ENCODE measurements at regions not wholly inside any gene's neighbourhood (a gene's known extent, or its start where the extent isn't known, plus 50 kb on each side); places are given as distances from the start of the nearest gene placed in this dataset.

GRCh38 chr15:46786590-46787285 is 930.6 kb upstream of the SEMA6D start:
- no peak overlapping the region for H3K9ac ChIP-seq (ENCODE audit: extremely low read depth, insufficient read length, low read length)

More at GRCh38 chr15:46786590-46787285, 930.6 kb upstream of the SEMA6D start:
- H3K18ac ChIP-seq (ENCODE audit: insufficient read length, low read depth, low read length): no peak overlapping the region
- no peak overlapping the region for H4K8ac ChIP-seq (replicated peaks; ENCODE audit: insufficient read length, low read depth, low read length)
- DNase-seq: no peak
- H3K23me2 ChIP-seq (ENCODE audit: insufficient read length, low read depth, low read length, poor library complexity, severe bottlenecking): no peaks in the 10 kb centered on the region
- Mint-ChIP-seq H3K27ac (no peak overlapping the region), H3K4me3 (no peak overlapping the region), H3K4me1 (peaks cover 6 to 7% of the 10 kb centered on the region in 2 experiments), H3K9me3 (no peaks in the 10 kb centered on the region), H3K36me3 (ENCODE audit: insufficient read depth in 1 of 3, low read depth in 3 of 3) (no peaks in the 10 kb centered on the region), H3K27me3 (ENCODE audit: low read depth) (no peaks in the 10 kb centered on the region; the same call in 1 of the 2 replicates)
- TF ChIP-seq CTCF (conservative IDR thresholded peaks at IDR 0.05): no peak
- H2BK15ac ChIP-seq (ENCODE audit: low read depth, low read length): no peak overlapping the region
- H3K79me1 ChIP-seq (ENCODE audit: insufficient read depth, low read depth, low read length, poor library complexity, severe bottlenecking): no peaks in the 10 kb centered on the region
- no peak overlapping the region for H3K27ac ChIP-seq (ENCODE audit: insufficient read length, low read depth, low read length)
- no peak overlapping the region for H2AK5ac ChIP-seq (ENCODE audit: insufficient read length, low read length)
- H3T11ph ChIP-seq (ENCODE audit: low read length): no peak overlapping the region
- H2BK120ac ChIP-seq (ENCODE audit: low read depth, low read length, poor library complexity, severe bottlenecking): no peak overlapping the region
- H4K20me1 ChIP-seq (ENCODE audit: control insufficient read depth, insufficient read depth, insufficient read length): no peaks in the 10 kb centered on the region
- H3K4ac ChIP-seq (ENCODE audit: low read depth, low read length): no peak overlapping the region
- H3K79me2 ChIP-seq (ENCODE audit: insufficient read depth, low read length): no peaks in the 10 kb centered on the region
- H3K14ac ChIP-seq (ENCODE audit: insufficient read depth, low read length): no peak overlapping the region
- no peak overlapping the region for H3K4me2 ChIP-seq (ENCODE audit: insufficient read depth, insufficient read length, low read length)
- no peak overlapping the region for H3K56ac ChIP-seq (ENCODE audit: insufficient read length, low read depth, low read length)
- no peak overlapping the region for H4K5ac ChIP-seq (ENCODE audit: insufficient read length, low read depth, low read length)
- H4K91ac ChIP-seq (ENCODE audit: insufficient read length, low read depth, low read length): no peak overlapping the region
- no peaks in the 10 kb centered on the region for H3K9me3 ChIP-seq (ENCODE audit: control insufficient read depth, low read depth, low read length)
- H3K27me3 ChIP-seq (ENCODE audit: insufficient read depth, low read length): no peaks in the 10 kb centered on the region
- H2BK20ac ChIP-seq (ENCODE audit: low read depth, low read length, poor library complexity, severe bottlenecking): no peak overlapping the region
- no peak overlapping the region for H3K23ac ChIP-seq (ENCODE audit: insufficient read length, low read depth, low read length)
- H2BK12ac ChIP-seq (ENCODE audit: insufficient read length, low read depth, low read length): no peak overlapping the region
- H3K4me1 ChIP-seq (ENCODE audit: insufficient read depth, low read length): no peaks in the 10 kb centered on the region
- H2AFZ ChIP-seq (ENCODE audit: low read length): no peak overlapping the region
- no CpG with 5 or more reads among the region's 5 CpGs for WGBS (ENCODE audit: extremely low coverage, insufficient read length, low lambda C conversion rate)
- no peak overlapping the region for H2BK5ac ChIP-seq (ENCODE audit: insufficient read length, low read length)

All from H9 (cell line).